H9 (cell line): ENCODE measurements at regions not wholly inside any gene's neighbourhood (a gene's known extent, or its start where the extent isn't known, plus 50 kb on each side); places are given as distances from the start of the nearest gene placed in this dataset.

Source experiments
- DNase-seq: peaks from one replicate; pipeline ENCODE4 v3.0.0-alpha.2; 2017
- H2AFZ ChIP-seq: one replicate; pipeline ENCODE4 v1.6.1; 2013; ENCODE audit warnings: mild to moderate bottlenecking, low read length, control low read depth, moderate library complexity
- H2AK5ac ChIP-seq: 2 replicates; pipeline ENCODE4 v1.6.1; 2013; ENCODE audit warnings: low read length, control low read depth, mixed read lengths; ENCODE audit not compliant: insufficient read length
- H2BK120ac ChIP-seq: one replicate; pipeline ENCODE4 v1.6.1; 2013; ENCODE audit warnings: low read depth, mild to moderate bottlenecking, low read length, control low read depth, inconsistent platforms; ENCODE audit not compliant: poor library complexity, severe bottlenecking
- H2BK12ac ChIP-seq: 2 replicates; pipeline ENCODE4 v1.6.1; 2013; ENCODE audit warnings: low read length, control low read depth, mixed read lengths, low read depth; ENCODE audit not compliant: insufficient read length
- H2BK15ac ChIP-seq: 2 replicates; pipeline ENCODE4 v1.6.1; 2013; ENCODE audit warnings: low read depth, low read length, control low read depth
- H2BK20ac ChIP-seq: one replicate; pipeline ENCODE4 v1.6.1; 2013; ENCODE audit warnings: low read depth, mild to moderate bottlenecking, low read length, control low read depth, inconsistent platforms; ENCODE audit not compliant: poor library complexity, severe bottlenecking
- H2BK5ac ChIP-seq: 2 replicates; pipeline ENCODE4 v1.6.1; 2013; ENCODE audit warnings: low read length, control low read depth, mixed read lengths; ENCODE audit not compliant: insufficient read length
- H3K14ac ChIP-seq: 2 replicates; pipeline ENCODE4 v1.6.1; 2013; ENCODE audit warnings: low read length, control low read depth; ENCODE audit not compliant: insufficient read depth
- H3K18ac ChIP-seq: 2 replicates; pipeline ENCODE4 v1.6.1; 2013; ENCODE audit warnings: low read depth, mild to moderate bottlenecking, mixed read lengths, low read length, control low read depth; ENCODE audit not compliant: insufficient read length
- H3K23ac ChIP-seq: 2 replicates; pipeline ENCODE4 v1.6.1; 2013; ENCODE audit warnings: low read length, control low read depth, mixed read lengths, low read depth; ENCODE audit not compliant: insufficient read length
- H3K23me2 ChIP-seq: 2 replicates; pipeline ENCODE4 v1.6.1; 2013; ENCODE audit warnings: low read depth, mild to moderate bottlenecking, mixed read lengths, low read length, control low read depth; ENCODE audit not compliant: insufficient read length, poor library complexity, severe bottlenecking
- H3K27ac ChIP-seq: 2 replicates; pipeline ENCODE4 v1.5.1; 2013; ENCODE audit warnings: low read length, control low read depth, mixed read lengths, low read depth; ENCODE audit not compliant: insufficient read length
- H3K27me3 ChIP-seq: 2 replicates; pipeline ENCODE4 v1.6.1; 2013; ENCODE audit warnings: low read length, control low read depth, inconsistent platforms; ENCODE audit not compliant: insufficient read depth
- H3K4ac ChIP-seq: 2 replicates; pipeline ENCODE4 v1.6.1; 2013; ENCODE audit warnings: low read depth, mild to moderate bottlenecking, control low read depth, inconsistent platforms, low read length, moderate library complexity
- H3K4me1 ChIP-seq: 2 replicates; pipeline ENCODE4 v1.6.1; 2013; ENCODE audit warnings: low read length, control low read depth, inconsistent platforms; ENCODE audit not compliant: insufficient read depth
- H3K4me2 ChIP-seq: 2 replicates; pipeline ENCODE4 v1.6.1; 2013; ENCODE audit warnings: low read length, control low read depth, mixed read lengths; ENCODE audit not compliant: insufficient read length, insufficient read depth
- H3K56ac ChIP-seq: 2 replicates; pipeline ENCODE4 v1.6.1; 2013; ENCODE audit warnings: low read depth, mild to moderate bottlenecking, mixed read lengths, low read length, control low read depth; ENCODE audit not compliant: insufficient read length
- H3K79me1 ChIP-seq: 2 replicates; pipeline ENCODE4 v1.6.1; 2013; ENCODE audit warnings: low read depth, mild to moderate bottlenecking, moderate library complexity, low read length, control low read depth, inconsistent platforms; ENCODE audit not compliant: insufficient read depth, poor library complexity, severe bottlenecking
- H3K79me2 ChIP-seq: 2 replicates; pipeline ENCODE4 v1.6.1; 2013; ENCODE audit warnings: low read length, control low read depth, inconsistent platforms; ENCODE audit not compliant: insufficient read depth
- H3K9ac ChIP-seq: 2 replicates; pipeline ENCODE4 v1.6.1; 2013; ENCODE audit warnings: low read length, control low read depth, mixed read lengths; ENCODE audit not compliant: insufficient read length; ENCODE audit errors: extremely low read depth
- H3K9me3 ChIP-seq: one replicate; pipeline ENCODE4 v1.6.1; 2013; ENCODE audit warnings: low read depth, low read length, inconsistent platforms; ENCODE audit not compliant: control insufficient read depth
- H3T11ph ChIP-seq: one replicate; pipeline ENCODE4 v1.6.1; 2013; ENCODE audit warnings: mild to moderate bottlenecking, low read length, control low read depth, inconsistent platforms
- H4K20me1 ChIP-seq: one replicate; pipeline ENCODE4 v1.6.1; 2013; ENCODE audit not compliant: control insufficient read depth, insufficient read length, insufficient read depth
- H4K5ac ChIP-seq: 2 replicates; pipeline ENCODE4 v1.6.1; 2013; ENCODE audit warnings: low read depth, mild to moderate bottlenecking, mixed read lengths, low read length, control low read depth; ENCODE audit not compliant: insufficient read length
- H4K8ac ChIP-seq: replicated peaks from 2 replicates; pipeline ENCODE4 v1.6.1; 2013; ENCODE audit warnings: low read length, control low read depth, mixed read lengths, low read depth; ENCODE audit not compliant: insufficient read length
- H4K91ac ChIP-seq: 2 replicates; pipeline ENCODE4 v1.6.1; 2013; ENCODE audit warnings: low read depth, mild to moderate bottlenecking, moderate library complexity, mixed read lengths, low read length, control low read depth; ENCODE audit not compliant: insufficient read length
- H3K27ac Mint-ChIP-seq, 3 experiments: 2 replicates in 2 of 3; 3 replicates in 1 of 3; pipeline ENCODE4 v1.8.0; 2020 to 2021; ENCODE audit warnings: mixed read lengths in 3 of 3, mild to moderate bottlenecking in 1 of 3, moderate library complexity in 1 of 3
- H3K27me3 Mint-ChIP-seq: 2 replicates; pipeline ENCODE4 v1.8.0; 2021; ENCODE audit warnings: low read depth, mild to moderate bottlenecking, moderate library complexity, mixed read lengths
- H3K36me3 Mint-ChIP-seq, 3 experiments: 2 replicates in 2 of 3; 3 replicates in 1 of 3; pipeline ENCODE4 v1.8.0; 2020 to 2021; ENCODE audit warnings: low read depth in 3 of 3, mixed read lengths in 3 of 3; ENCODE audit not compliant: insufficient read depth in 1 of 3
- H3K4me1 Mint-ChIP-seq, 2 experiments: 2 replicates each; pipeline ENCODE4 v1.8.0; 2020; ENCODE audit warnings: mixed read lengths in 2 of 2
- H3K4me3 Mint-ChIP-seq, 2 experiments: 2 replicates in 1 of 2; 3 replicates in 1 of 2; pipeline ENCODE4 v1.8.0; 2020 to 2021; ENCODE audit warnings: mild to moderate bottlenecking in 2 of 2, mixed read lengths in 2 of 2, moderate library complexity in 1 of 2
- H3K9me3 Mint-ChIP-seq, 2 experiments: 2 replicates in 1 of 2; 3 replicates in 1 of 2; pipeline ENCODE4 v1.8.0; 2020; ENCODE audit warnings: mild to moderate bottlenecking in 2 of 2, mixed read lengths in 2 of 2, moderate library complexity in 1 of 2
- CTCF ChIP-seq: fragments of 200-600 bp; sonication (generic); conservative IDR thresholded peaks from 3 replicates; pipeline ENCODE4 v1.8.0; 2021; ENCODE audit warnings: antibody characterized with exemption, mild to moderate bottlenecking
- WGBS: extraction: QIAGEN DNeasy Blood & Tissue Kit; methylation state at CpG from one replicate; pipeline ENCODE4 v1.1.7; 2013; ENCODE audit warnings: missing lambda C conversion rate, low lambda C conversion rate, mixed read lengths; ENCODE audit not compliant: insufficient read length; ENCODE audit errors: extremely low coverage; 5-methylcytosine and 5-hydroxymethylcytosine counted together

DNA sequence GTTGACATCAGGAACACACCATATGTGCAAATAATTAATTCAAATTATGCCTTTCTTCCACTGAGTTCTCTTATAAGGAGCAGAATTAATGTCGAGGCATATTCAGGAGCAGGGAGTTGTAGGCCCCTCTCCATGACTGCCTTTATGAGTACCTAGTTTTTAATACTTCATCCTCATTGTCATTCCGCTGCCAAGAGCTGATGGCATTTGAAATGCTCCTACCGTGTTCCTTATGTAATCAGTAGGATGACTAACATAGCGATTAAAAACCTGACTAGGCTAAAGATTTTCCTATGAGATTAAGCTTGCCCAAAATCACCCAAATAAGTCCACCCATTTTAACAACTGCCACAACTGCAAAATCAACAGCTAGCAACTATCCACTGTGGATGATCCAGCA is 220.6 kb downstream of the DHX15 start:
- peaks cover 0 to 6% of the 10 kb centered on the region in 2 experiments; a peak in 2 of 4 replicates for H3K4me1 Mint-ChIP-seq
- Histone ChIP-seq H2AFZ (no peak overlapping the region), H3K27me3 (no peaks in the 10 kb centered on the region; the same call in 1 of the 2 replicates), H2BK120ac (no peak overlapping the region), H4K20me1 (no peaks in the 10 kb centered on the region), H3K23ac (no peak overlapping the region), H2BK15ac (no peak overlapping the region), H3T11ph (no peak overlapping the region), H3K23me2 (no peaks in the 10 kb centered on the region), H2BK5ac (no peak overlapping the region), H3K56ac (no peak overlapping the region), H2AK5ac (no peak overlapping the region), H2BK12ac (no peak overlapping the region), H3K27ac (no peak overlapping the region), H3K14ac (no peak overlapping the region), H4K5ac (no peak overlapping the region), H3K4ac (no peak overlapping the region), H3K9me3 (no peaks in the 10 kb centered on the region), H3K9ac (no peak overlapping the region), H3K18ac (no peak overlapping the region), H2BK20ac (no peak overlapping the region), H3K4me1 (no peaks in the 10 kb centered on the region), H3K4me2 (no peak overlapping the region), H4K91ac (no peak overlapping the region), H4K8ac (no peak overlapping the region), H3K79me1 (no peaks in the 10 kb centered on the region), H3K79me2 (no peaks in the 10 kb centered on the region)
- WGBS, result no CpG with 5 or more reads among the region's 4 CpGs
- peaks cover 5% of the 10 kb centered on the region for H3K27me3 Mint-ChIP-seq
- H3K27ac Mint-ChIP-seq, result no peak overlapping the region
- no peak overlapping the region for H3K4me3 Mint-ChIP-seq
- no peaks in the 10 kb centered on the region for H3K9me3 Mint-ChIP-seq
- no peaks in the 10 kb centered on the region for H3K36me3 Mint-ChIP-seq
- DNase-seq, result no peak
- no peak for TF ChIP-seq CTCF
